Ishikawa (cell line): ENCODE measurements at regions not wholly inside any gene's neighbourhood (a gene's known extent, or its start where the extent isn't known, plus 50 kb on each side); places are given as distances from the start of the nearest gene placed in this dataset.

Experiments
- CEBPB ChIP-seq: IDR thresholded peaks from 2 replicates; pipeline ENCODE4 v1.6.1; 2012
- CREB1 ChIP-seq: IDR thresholded peaks from 2 replicates; pipeline ENCODE4 v1.6.1; 2012; ENCODE audit warnings: low read depth
- EGR1 ChIP-seq: IDR thresholded peaks from 2 replicates; pipeline ENCODE4 v1.6.1; 2012
- EP300 ChIP-seq: IDR thresholded peaks from 2 replicates; pipeline ENCODE4 v1.6.1; 2012; ENCODE audit warnings: borderline replicate concordance
- FOXM1 ChIP-seq: IDR thresholded peaks from 2 replicates; pipeline ENCODE4 v1.6.1; 2012; ENCODE audit warnings: low read depth, borderline replicate concordance
- NFIC ChIP-seq: IDR thresholded peaks from 2 replicates; pipeline ENCODE4 v1.6.1; 2012
- RAD21 ChIP-seq: IDR thresholded peaks from 2 replicates; pipeline ENCODE4 v1.6.1; 2012; ENCODE audit warnings: low read depth
- TAF1 ChIP-seq: IDR thresholded peaks from 2 replicates; pipeline ENCODE4 v1.6.1; 2012; ENCODE audit warnings: low read depth, mild to moderate bottlenecking
- TCF12 ChIP-seq: IDR thresholded peaks from 2 replicates; pipeline ENCODE4 v1.6.1; 2012; ENCODE audit warnings: low read depth
- TEAD4 ChIP-seq: IDR thresholded peaks from 2 replicates; pipeline ENCODE4 v1.6.1; 2012
- YY1 ChIP-seq: IDR thresholded peaks from 2 replicates; pipeline ENCODE4 v1.6.1; 2012; ENCODE audit warnings: low read depth
- ZBTB7A ChIP-seq: IDR thresholded peaks from 2 replicates; pipeline ENCODE4 v1.6.1; 2012; ENCODE audit warnings: low read depth
- TF ChIP-seq, protein P1 (sequence below): IDR thresholded peaks from 2 replicates; pipeline ENCODE4 v1.6.1; 2012
- TF ChIP-seq, protein P2 (sequence below): IDR thresholded peaks from 2 replicates; pipeline ENCODE4 v1.6.1; 2012; ENCODE audit warnings: low read depth, mild to moderate bottlenecking
- TF ChIP-seq, protein P3 (sequence below): IDR thresholded peaks from 2 replicates; pipeline ENCODE4 v1.6.1; 2012

DNA sequence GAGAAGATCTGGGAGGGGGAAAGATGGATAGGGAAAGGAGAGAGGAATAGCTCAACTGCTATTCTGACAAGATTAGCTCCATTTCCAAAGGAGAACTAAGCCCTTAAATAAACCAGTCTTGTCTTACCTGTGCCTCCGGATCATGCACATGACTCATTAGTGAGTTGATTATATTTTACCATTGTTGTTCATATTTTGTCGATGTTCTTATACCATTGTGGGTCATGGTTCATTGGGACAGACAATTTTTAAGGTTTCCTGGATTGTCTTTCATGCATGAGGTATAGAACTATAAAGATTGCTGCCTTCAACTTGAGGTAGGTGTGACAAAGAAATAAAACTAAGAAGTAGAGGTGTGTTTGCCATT lies 243.0 kb upstream of the ATP2B1 start:
- no peak for TF ChIP-seq ZBTB7A
- no peak for TF ChIP-seq RAD21
- no peak for TF ChIP-seq CEBPB
- no peak for TF ChIP-seq EP300
- no peak for TF ChIP-seq EGR1
- TF ChIP-seq, protein P1, sequence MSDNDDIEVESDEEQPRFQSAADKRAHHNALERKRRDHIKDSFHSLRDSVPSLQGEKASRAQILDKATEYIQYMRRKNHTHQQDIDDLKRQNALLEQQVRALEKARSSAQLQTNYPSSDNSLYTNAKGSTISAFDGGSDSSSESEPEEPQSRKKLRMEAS, result no peak
- TF ChIP-seq YY1, result no peak
- TF ChIP-seq TEAD4, result no peak
- TF ChIP-seq, protein P2, sequence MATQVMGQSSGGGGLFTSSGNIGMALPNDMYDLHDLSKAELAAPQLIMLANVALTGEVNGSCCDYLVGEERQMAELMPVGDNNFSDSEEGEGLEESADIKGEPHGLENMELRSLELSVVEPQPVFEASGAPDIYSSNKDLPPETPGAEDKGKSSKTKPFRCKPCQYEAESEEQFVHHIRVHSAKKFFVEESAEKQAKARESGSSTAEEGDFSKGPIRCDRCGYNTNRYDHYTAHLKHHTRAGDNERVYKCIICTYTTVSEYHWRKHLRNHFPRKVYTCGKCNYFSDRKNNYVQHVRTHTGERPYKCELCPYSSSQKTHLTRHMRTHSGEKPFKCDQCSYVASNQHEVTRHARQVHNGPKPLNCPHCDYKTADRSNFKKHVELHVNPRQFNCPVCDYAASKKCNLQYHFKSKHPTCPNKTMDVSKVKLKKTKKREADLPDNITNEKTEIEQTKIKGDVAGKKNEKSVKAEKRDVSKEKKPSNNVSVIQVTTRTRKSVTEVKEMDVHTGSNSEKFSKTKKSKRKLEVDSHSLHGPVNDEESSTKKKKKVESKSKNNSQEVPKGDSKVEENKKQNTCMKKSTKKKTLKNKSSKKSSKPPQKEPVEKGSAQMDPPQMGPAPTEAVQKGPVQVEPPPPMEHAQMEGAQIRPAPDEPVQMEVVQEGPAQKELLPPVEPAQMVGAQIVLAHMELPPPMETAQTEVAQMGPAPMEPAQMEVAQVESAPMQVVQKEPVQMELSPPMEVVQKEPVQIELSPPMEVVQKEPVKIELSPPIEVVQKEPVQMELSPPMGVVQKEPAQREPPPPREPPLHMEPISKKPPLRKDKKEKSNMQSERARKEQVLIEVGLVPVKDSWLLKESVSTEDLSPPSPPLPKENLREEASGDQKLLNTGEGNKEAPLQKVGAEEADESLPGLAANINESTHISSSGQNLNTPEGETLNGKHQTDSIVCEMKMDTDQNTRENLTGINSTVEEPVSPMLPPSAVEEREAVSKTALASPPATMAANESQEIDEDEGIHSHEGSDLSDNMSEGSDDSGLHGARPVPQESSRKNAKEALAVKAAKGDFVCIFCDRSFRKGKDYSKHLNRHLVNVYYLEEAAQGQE, result no peak
- no peak for TF ChIP-seq NFIC
- TF ChIP-seq TAF1, result no peak
- no peak for TF ChIP-seq CREB1
- TF ChIP-seq, protein P3, sequence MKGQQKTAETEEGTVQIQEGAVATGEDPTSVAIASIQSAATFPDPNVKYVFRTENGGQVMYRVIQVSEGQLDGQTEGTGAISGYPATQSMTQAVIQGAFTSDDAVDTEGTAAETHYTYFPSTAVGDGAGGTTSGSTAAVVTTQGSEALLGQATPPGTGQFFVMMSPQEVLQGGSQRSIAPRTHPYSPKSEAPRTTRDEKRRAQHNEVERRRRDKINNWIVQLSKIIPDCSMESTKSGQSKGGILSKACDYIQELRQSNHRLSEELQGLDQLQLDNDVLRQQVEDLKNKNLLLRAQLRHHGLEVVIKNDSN, result no peak
- TF ChIP-seq FOXM1, result no peak

DNA sequence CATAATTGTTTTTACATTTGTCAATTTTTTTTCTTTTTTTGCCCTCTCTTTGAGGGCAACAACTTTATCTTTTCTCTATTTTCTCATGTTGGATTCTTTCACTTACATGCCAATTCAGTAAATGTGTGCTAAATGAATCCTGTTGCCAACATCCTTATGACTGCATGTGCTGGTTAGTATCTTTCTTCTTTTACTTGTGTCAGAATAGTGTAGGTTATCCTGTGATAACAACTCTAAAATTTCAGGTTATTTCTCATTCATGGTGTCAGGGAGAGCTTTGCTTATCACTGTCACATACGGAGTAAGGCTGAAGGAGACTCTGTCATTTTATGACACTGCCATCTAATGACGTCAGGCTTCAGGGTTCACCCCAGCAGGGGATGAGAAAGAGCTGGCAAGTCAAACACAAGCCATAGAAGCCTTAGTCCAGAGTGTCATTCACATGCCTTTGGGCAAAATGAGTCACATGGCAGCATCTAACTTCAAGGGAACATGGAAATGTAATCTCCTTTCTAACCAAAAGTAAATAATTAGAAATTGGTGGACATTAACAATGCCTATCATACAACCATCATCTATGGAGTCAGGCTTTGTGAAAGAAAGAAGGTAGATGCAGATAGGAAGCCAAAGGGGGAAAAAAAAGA lies 242.5 kb upstream of the ATP2B1 start:
- TF ChIP-seq TAF1, result no peak
- no peak for TF ChIP-seq TEAD4
- no peak for TF ChIP-seq RAD21
- TF ChIP-seq CREB1, result no peak
- no peak for TF ChIP-seq YY1
- TF ChIP-seq CEBPB, result no peak
- no peak for TF ChIP-seq EGR1
- TF ChIP-seq, protein P2, result no peak
- no peak for TF ChIP-seq FOXM1
- TF ChIP-seq TCF12, result no peak
- TF ChIP-seq ZBTB7A, result no peak
- TF ChIP-seq, protein P3, result no peak
- TF ChIP-seq EP300, result no peak
- no peak for TF ChIP-seq NFIC
- TF ChIP-seq, protein P1, result no peak

DNA sequence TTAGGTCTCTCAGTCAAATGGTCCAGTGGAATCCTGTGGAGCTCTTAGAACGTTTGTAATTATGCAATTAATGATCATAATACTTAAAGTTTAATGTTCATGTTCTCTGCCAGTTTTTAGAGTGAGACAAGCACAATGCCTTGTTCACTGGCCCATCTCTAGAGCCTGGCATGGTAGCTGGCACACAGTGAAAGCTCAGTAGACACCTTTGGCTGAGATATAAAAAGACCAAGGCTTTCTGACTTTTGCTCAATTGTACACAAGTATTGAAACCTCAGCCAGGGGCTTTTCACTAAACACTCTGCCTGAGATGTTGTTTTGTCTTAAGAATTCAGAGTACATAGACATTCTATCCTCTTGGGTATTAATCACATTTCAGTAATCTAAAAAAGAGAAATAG lies 241.8 kb upstream of the ATP2B1 start:
- TF ChIP-seq ZBTB7A (no peak), RAD21 (no peak), TCF12 (no peak)

DNA sequence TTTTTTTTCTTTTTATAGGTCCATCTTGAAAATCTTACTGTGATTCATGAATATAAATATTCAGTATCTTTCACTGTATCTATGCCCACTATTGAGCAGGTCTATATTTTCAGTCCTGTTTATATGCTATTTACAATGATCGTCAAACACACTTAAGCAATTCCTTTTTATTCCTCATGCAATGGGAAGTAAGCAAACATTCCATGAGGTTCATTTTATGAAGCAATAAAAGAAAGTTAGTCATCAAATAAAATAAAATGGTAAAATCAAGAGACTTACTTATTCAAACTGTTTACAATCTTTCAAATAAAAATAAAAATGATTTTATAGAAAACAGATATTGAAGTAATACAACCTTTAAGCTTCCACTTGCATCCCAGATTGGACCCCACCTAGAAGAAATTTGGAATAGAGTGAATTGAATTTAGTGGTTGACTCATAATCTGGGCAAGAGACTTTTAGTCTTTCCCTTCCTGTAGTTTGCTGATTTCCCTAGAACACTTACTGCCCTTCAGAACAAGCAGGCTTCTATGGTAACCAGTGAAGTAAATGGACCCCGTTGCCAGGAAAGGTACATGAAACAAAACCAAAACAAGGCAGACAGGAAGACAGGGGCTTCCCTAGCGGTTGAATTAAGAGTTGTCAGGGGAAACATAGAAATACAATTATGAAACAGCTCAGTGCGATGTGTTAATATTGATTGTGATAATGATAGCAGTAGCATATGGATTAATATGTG lies 241.0 kb upstream of the ATP2B1 start:
- TF ChIP-seq CEBPB, result no peak
- TF ChIP-seq TEAD4, result no peak
- TF ChIP-seq RAD21, result no peak
- no peak for TF ChIP-seq TAF1
- no peak for TF ChIP-seq TCF12

DNA sequence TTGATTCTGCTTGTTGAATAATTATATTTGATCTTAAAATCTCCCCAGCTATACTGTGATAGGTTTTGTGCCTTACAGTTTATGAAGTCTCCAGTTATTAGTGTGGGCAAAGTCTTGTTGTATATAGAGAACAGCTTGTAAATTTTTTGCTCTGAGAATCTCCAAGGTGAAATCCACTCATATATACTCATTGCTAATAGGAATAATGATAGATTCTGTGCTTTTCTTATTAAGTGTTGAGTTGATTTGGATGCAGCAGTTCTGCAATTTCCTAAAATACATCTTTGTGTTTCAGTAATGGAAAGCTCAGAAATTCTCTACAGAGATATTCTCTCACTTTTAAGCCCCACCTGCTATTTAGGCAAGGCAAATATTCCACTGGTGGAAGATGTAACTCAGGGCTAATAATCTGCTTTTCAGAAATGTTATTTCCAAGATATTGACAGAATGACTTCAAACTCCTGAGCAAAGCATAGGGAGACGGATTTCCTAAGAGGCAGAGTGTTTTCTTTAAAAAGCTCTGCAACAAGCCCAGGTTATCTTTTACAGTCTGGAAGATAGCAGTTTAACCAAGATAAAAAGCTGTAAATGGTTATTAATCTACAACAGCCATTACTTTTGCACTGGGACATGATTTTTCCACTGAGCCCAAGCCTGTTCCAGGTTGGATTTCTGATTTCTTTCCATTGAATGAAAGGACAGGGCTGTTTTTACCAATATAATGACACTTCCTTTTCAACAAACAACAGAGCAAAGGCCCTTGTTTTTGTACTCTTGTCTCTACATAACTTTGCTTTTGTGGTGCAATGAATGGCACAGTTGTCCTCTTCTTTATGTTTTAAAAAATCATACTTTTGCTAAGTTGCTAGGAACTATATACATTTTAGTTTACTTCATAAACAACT lies 239.9 kb upstream of the ATP2B1 start:
- TF ChIP-seq TAF1 (no peak), CREB1 (no peak), FOXM1 (no peak), TEAD4 (no peak), CEBPB (no peak), EP300 (no peak), TCF12 (no peak), EGR1 (no peak)
- TF ChIP-seq, protein P2, result no peak
- TF ChIP-seq, protein P3, result no peak
- TF ChIP-seq, protein P1, result no peak
